Embryonic facial prominence (tissue), 1 donor: ENCODE measurements at regions not wholly inside any gene's neighbourhood (a gene's known extent, or its start where the extent isn't known, plus 50 kb on each side); places are given as distances from the start of the nearest gene placed in this dataset.

Experiments
- DNase-seq: peaks from one replicate; pipeline ENCODE4 v3.0.0-alpha.2; 2016; ENCODE audit errors: extremely low spot score

GRCh38 chr4:43345323-43345925 lies 452.9 kb downstream of the GRXCR1 start:
- DNase-seq: no peak

DNA sequence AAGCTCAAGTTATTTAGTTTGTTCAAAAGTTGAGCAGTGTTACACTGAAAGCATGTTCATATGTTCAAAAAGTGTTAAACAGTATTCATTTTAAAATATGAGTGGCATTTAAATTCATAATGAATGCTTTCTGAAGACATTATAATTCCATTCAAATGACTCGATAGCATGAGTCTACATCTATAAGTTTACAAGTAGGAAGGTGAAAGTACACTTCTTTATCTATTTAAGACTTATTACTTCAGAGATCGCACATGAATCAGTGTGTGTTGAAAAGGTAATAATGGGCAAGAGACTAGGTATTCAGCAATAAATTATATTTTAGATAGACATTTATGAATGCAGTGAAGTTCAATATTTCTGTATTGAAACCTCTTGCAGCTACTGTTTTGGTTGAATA lies 456.1 kb downstream of the GRXCR1 start:
- DNase-seq: no peak

GRCh38 chr4:43351970-43352806 lies 459.7 kb downstream of the GRXCR1 start:
- DNase-seq: no peak

DNA sequence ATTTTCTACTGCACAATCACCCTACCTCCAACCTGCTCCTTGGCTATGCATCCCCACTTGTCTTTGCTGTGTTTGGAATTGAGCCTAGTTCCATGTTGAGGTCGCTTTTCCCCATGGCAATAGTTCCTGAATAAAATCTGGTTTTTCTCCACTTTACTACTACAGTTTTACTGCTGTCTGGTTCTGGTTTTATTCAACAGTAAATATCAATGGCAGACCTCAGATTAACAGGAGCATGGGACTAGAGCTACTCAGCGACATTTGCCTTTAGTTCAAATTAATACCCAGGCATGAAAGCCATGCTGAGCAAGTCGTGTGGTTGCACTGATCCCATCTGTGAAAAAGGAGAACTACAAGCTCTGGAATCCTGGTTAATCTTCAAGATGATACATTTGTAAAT lies 460.3 kb downstream of the GRXCR1 start:
- DNase-seq: no peak

GRCh38 chr4:43353552-43353951 lies 461.0 kb downstream of the GRXCR1 start:
- DNase-seq: no peak

DNA sequence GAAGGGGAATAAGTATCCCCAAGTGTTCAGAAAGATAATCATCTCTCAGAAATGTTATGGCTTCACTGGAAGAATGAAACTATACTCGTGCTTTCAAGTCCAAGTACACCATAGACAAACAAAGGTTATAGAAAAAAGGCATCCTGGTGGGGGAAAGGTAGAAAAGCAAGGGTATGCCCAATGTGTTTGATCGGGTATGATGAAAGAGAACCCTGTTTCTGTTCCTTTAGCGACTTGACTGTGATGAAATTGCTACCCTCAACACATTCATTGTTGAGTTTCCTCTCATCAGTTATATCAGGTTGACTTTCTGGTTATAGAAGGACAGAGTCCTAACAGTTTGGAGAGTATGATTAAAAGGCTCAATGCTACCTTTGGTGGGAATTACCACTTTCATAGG lies 464.3 kb downstream of the GRXCR1 start:
- DNase-seq: no peak

GRCh38 chr4:43357252-43357974 lies 464.9 kb downstream of the GRXCR1 start:
- DNase-seq: no peak

- no peak for DNase-seq
Observed at GRCh38 chr4:43360296-43360695, 467.8 kb downstream of the GRXCR1 start.

DNA sequence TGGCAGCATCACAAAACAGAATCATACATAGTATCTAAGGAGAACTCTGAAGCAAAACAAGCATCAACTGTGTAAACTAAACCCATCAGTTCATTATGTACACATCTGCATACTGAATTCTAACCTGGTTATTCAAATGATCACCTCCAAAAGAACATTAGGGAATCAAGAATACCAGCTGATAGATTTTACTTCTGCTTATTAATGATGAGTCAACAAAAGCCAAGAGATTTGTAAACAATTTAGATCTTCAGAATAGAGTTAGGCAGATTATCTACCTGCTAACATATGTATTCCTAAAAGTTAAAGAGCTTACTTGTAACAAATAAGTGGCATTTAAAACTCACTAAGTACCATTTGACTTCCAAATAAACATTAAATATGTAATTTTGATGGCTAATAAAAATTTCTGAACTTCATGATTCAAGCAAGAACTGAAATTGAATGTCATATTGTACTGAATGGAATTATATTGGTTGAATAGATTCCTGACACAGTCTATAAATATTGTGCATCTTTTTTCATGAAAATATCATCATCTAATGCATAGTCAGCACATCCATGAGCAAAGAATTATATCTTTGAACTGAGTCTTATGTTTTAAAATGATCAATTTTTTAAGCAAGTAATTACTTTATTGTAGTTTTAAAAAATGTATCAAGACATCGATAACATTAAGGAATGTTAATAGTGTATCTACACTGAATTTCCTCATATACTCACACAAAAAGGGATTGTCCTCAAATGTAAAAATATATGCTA lies 470.5 kb downstream of the GRXCR1 start:
- DNase-seq: no peak

- DNase-seq: no peak
Observed at GRCh38 chr4:43369036-43369594, 476.6 kb downstream of the GRXCR1 start.

DNA sequence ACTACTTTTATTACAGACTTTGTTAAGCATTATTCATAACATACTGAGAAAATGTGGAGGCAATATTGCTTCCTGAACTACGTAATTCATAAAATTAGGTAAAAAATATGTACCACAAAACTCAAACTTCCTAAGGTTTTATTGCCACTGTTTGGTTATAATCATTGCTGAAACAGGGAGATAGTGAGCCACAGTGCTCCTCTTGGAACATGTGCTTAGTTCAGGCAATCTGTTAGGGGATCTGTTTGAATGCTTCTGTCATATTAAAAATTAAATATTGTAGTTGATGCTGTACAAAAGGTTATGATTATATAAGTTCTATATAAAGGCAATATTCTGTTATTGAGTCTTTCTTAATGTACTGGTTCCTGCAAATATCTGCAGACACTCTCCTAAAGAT lies 480.7 kb downstream of the GRXCR1 start:
- no peak for DNase-seq

- DNase-seq: no peak
Observed at GRCh38 chr4:43374216-43374751, 481.8 kb downstream of the GRXCR1 start.

DNA sequence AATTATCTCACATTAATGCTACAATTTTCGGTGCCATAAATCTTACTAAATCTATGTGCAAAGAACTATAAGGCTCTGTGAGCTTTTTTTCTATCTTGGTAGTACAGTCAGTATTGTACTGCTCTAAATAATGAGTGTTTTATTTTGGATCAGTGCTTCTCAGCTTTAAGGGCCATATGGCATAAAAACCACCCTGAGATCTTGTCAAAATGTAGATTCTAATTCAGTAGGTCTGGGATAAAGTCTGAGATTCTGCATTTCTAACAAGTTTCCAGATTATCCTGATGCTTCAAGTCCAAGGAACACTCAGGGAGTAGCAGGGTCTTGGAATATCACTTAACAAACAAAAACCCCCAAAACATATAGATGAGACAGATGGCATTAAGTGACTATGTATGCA lies 486.5 kb downstream of the GRXCR1 start:
- DNase-seq: no peak

- no peak for DNase-seq
Observed at GRCh38 chr4:43380093-43380492, 487.6 kb downstream of the GRXCR1 start.

DNA sequence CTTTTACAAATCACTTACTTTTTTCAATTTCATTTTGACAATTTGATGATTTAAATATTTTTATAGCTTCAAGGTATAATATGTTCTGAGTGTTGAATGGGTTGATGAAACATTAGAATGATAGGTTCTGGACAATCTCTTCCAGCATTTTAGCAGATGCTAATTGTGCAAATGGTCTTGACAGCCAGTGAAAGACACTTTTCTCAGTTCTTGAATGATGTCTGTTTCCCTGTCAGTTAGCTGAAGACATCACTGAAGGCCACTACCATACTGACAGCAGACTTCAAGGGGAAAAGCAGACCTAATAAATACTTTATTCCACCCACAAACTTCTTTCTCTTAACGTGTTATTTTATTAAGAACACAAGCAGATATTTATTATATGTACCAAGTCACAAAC lies 498.6 kb downstream of the GRXCR1 start:
- DNase-seq: no peak

- no peak for DNase-seq
Observed at GRCh38 chr4:43394976-43395375, 502.5 kb downstream of the GRXCR1 start.

GRCh38 chr4:43399726-43400125 lies 507.2 kb downstream of the GRXCR1 start:
- no peak for DNase-seq

DNA sequence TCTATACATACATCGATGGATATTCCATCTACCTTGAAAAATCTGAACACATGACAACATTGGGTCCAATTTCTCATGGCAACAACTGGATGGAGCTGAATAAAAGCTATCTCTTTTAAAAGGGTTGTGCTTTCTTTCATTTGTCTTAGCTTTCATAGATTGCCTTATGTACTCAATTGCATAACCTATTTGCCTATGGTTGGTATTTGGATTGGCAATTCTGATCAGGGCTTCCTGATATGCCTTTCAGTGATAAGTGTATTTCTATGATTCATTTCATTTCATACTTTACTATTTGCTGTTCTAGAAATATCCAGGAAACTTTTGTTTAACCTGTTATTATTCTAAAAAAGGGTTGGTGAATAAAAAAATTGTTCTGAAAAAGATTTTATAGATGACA lies 509.9 kb downstream of the GRXCR1 start:
- no peak for DNase-seq

- no peak for DNase-seq
Observed at GRCh38 chr4:43410636-43411035, 518.1 kb downstream of the GRXCR1 start.

DNA sequence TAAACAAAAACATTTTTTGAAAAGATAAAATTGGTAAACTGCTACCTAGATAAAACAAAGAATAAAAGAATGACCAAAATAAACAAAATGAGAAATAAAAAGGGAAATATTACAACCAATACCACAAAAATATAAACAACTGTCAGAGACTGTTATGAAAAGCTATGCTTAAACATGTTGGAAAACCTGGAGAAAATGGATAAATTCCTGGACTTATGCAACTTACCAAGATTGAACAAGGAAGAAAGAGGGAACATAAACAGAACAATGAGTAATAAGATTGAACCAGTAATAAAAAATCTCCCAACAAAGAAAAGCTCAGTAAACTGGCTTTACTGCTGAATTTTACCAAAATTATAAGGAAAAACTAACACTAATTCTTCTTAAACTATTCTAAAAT lies 518.7 kb downstream of the GRXCR1 start:
- DNase-seq: no peak

GRCh38 chr4:43423276-43423675 lies 530.8 kb downstream of the GRXCR1 start:
- DNase-seq: no peak

DNA sequence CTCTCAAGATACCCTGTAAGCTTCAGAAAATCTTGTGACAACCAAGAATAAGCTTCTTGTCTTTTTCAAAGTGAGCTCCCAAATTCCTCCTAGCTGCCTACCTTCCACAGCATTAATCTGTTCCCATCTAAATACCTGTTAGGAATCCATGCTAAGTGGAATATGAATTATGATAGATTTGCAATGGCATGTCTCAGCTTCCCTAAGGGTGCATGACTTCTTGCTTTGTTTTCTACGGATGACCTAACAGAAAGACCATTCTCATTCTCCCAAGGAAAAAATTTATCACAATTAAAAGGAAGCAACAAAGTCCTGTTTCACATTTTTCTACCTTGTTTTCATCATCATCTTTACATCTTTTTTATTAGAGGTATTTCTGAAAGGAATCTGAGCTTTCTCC lies 532.7 kb downstream of the GRXCR1 start:
- DNase-seq: no peak
